GM23248 (cell line): ENCODE measurements at regions not wholly inside any gene's neighbourhood (a gene's known extent, or its start where the extent isn't known, plus 50 kb on each side); places are given as distances from the start of the nearest gene placed in this dataset.

Source experiments
- EZH2 ChIP-seq: fragments of 200-600 bp; sonication (generic); IDR thresholded peaks from 2 replicates; pipeline ENCODE4 v1.6.1; 2018; ENCODE audit warnings: antibody characterized with exemption, mild to moderate bottlenecking; ENCODE audit not compliant: insufficient read depth, poor library complexity, severe bottlenecking
- EZH2phosphoT487 ChIP-seq: fragments of 200-600 bp; sonication (generic); IDR thresholded peaks from 2 replicates; pipeline ENCODE4 v1.6.1; 2018; ENCODE audit warnings: antibody characterized with exemption, moderate library complexity, mild to moderate bottlenecking, low read depth; ENCODE audit not compliant: insufficient read depth

- TF ChIP-seq EZH2 = no peak
- TF ChIP-seq EZH2phosphoT487 = no peak
Measured at GRCh38 chrX:80335062-80335830, 85.0 kb upstream of the TENT5D start.
